Keratinocyte (primary cell): ENCODE measurements at regions not wholly inside any gene's neighbourhood (a gene's known extent, or its start where the extent isn't known, plus 50 kb on each side); places are given as distances from the start of the nearest gene placed in this dataset.

Experiments used
- DNase-seq: peaks from one replicate; pipeline ENCODE4 v3.0.0-alpha.2; 2011; ENCODE audit warnings: low read depth, missing footprints, low spot score
- FAIRE-seq: peaks from 2 replicates; lab custom pipeline; 2011; peaks lifted over from hg19 to GRCh38; lab: Jason Lieb, UNC
- H2AFZ ChIP-seq: 2 replicates; pipeline ENCODE4 v1.6.0; 2012; ENCODE audit warnings: low read length, control low read depth, inconsistent platforms; ENCODE audit not compliant: control insufficient read depth
- H3K27ac ChIP-seq: 2 replicates; pipeline ENCODE4 v1.5.1; 2011; ENCODE audit warnings: low read length; ENCODE audit not compliant: control insufficient read depth, insufficient read depth
- H3K27me3 ChIP-seq: 3 replicates; pipeline ENCODE4 v1.6.0; 2011; ENCODE audit warnings: low read length; ENCODE audit not compliant: control insufficient read depth, insufficient read depth; ENCODE audit errors: extremely low read depth
- H3K36me3 ChIP-seq, 2 experiments: 2 replicates in 1 of 2; 3 replicates in 1 of 2; pipeline ENCODE4 v1.5.1; 2011; ENCODE audit warnings: low read length in 2 of 2, mild to moderate bottlenecking in 1 of 2; ENCODE audit not compliant: control insufficient read depth in 2 of 2, insufficient read depth in 2 of 2; ENCODE audit errors: extremely low read depth in 1 of 2
- H3K4me1 ChIP-seq: 3 replicates; pipeline ENCODE4 v1.5.1; 2011; ENCODE audit warnings: low read length; ENCODE audit not compliant: control insufficient read depth, insufficient read depth; ENCODE audit errors: extremely low read depth
- H3K4me2 ChIP-seq: 3 replicates; pipeline ENCODE4 v1.6.0; 2011; ENCODE audit warnings: low read depth, low read length; ENCODE audit not compliant: control insufficient read depth, insufficient read depth; ENCODE audit errors: extremely low read depth
- H3K4me3 ChIP-seq, 3 experiments: fragments of 200-600 bp in 1 of 3; sonication (generic) in 1 of 3; 2 replicates in 2 of 3; 3 replicates in 1 of 3; pipeline ENCODE4 v1.5.1; 2011 to 2016; ENCODE audit warnings: low read length in 3 of 3, mild to moderate bottlenecking in 3 of 3, control low read depth in 2 of 3, inconsistent platforms in 1 of 3, low read depth in 1 of 3, mixed read lengths in 1 of 3, mixed run types in 1 of 3, moderate library complexity in 1 of 3; ENCODE audit not compliant: control insufficient read depth in 2 of 3, insufficient read depth in 2 of 3; ENCODE audit errors: extremely low read depth in 1 of 3
- H3K79me2 ChIP-seq: 2 replicates; pipeline ENCODE4 v1.6.0; 2012; ENCODE audit warnings: low read length; ENCODE audit not compliant: control insufficient read depth, insufficient read depth
- H3K9ac ChIP-seq: 3 replicates; pipeline ENCODE4 v1.6.0; 2011; ENCODE audit warnings: low read length; ENCODE audit not compliant: control insufficient read depth, insufficient read depth; ENCODE audit errors: extremely low read depth
- H3K9me1 ChIP-seq: 3 replicates; pipeline ENCODE4 v1.6.0; 2011; ENCODE audit warnings: low read length; ENCODE audit not compliant: control insufficient read depth, insufficient read depth; ENCODE audit errors: extremely low read depth
- H3K9me3 ChIP-seq: 2 replicates; pipeline ENCODE4 v1.5.1; 2012; ENCODE audit warnings: low read depth, low read length; ENCODE audit not compliant: control insufficient read depth
- H4K20me1 ChIP-seq: 3 replicates; pipeline ENCODE4 v1.6.0; 2011; ENCODE audit warnings: low read length; ENCODE audit not compliant: control insufficient read depth, insufficient read depth; ENCODE audit errors: extremely low read depth
- EZH2 ChIP-seq: IDR thresholded peaks from one replicate; pipeline ENCODE4 v1.6.1; 2012; ENCODE audit warnings: inconsistent platforms, mild to moderate bottlenecking, low read length, moderate library complexity
- dilution Hi-C: fragments of 300-500 bp; cut with MboI; formaldehyde crosslinking; loops from one replicate; pipeline ENCODE4 v1.7.0; 2020; ENCODE audit warnings: low sequenced_read_pairs; ENCODE audit not compliant: extremely low pct_ligation_motif_present
- TF ChIP-seq, protein P1 (sequence below), 3 experiments: IDR thresholded peaks in 1 of 3; conservative IDR thresholded peaks in 1 of 3; optimal IDR thresholded peaks in 1 of 3; 2 replicates in 2 of 3; 3 replicates in 1 of 3; pipeline versions ENCODE3 to v1.5.1; 2011; ENCODE audit warnings: low read length in 3 of 3, mild to moderate bottlenecking in 3 of 3, moderate library complexity in 2 of 3, control low read depth in 1 of 3, inconsistent platforms in 1 of 3; ENCODE audit not compliant: insufficient read depth in 2 of 3; ENCODE audit errors: extremely low read depth in 1 of 3

DNA sequence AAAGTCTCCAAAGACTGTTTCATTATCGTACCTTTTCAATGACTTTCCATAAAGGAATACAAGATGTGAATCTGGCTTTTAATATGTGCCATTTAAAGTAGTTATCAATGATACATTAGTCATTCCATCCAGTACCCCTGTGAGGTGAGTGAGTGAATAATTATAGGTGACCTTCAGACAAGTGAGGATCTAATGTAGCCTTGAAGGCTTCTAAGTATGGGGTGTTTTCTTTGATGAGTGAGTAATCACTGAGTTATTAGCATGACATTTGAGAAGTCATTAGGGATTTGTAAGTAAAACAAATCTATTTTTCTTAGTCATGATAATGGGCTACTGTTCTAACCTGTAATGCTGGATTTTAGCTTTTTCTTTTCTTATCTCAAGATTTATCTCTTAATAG is 831.4 kb downstream of the ADGRL2 start:
- no peak for FAIRE-seq
- no peak overlapping the region for H3K4me2 ChIP-seq
- no peak for TF ChIP-seq EZH2
- TF ChIP-seq, protein P1, sequence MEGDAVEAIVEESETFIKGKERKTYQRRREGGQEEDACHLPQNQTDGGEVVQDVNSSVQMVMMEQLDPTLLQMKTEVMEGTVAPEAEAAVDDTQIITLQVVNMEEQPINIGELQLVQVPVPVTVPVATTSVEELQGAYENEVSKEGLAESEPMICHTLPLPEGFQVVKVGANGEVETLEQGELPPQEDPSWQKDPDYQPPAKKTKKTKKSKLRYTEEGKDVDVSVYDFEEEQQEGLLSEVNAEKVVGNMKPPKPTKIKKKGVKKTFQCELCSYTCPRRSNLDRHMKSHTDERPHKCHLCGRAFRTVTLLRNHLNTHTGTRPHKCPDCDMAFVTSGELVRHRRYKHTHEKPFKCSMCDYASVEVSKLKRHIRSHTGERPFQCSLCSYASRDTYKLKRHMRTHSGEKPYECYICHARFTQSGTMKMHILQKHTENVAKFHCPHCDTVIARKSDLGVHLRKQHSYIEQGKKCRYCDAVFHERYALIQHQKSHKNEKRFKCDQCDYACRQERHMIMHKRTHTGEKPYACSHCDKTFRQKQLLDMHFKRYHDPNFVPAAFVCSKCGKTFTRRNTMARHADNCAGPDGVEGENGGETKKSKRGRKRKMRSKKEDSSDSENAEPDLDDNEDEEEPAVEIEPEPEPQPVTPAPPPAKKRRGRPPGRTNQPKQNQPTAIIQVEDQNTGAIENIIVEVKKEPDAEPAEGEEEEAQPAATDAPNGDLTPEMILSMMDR (optimal IDR thresholded peaks at IDR 0.05 in 1 of 3, IDR thresholded peaks at IDR 0.05 in 1 of 3, conservative IDR thresholded peaks at IDR 0.05 in 1 of 3; ENCODE audit: extremely low read depth in 1 of 3, insufficient read depth in 2 of 3, low read length in 3 of 3) = no peak

DNA sequence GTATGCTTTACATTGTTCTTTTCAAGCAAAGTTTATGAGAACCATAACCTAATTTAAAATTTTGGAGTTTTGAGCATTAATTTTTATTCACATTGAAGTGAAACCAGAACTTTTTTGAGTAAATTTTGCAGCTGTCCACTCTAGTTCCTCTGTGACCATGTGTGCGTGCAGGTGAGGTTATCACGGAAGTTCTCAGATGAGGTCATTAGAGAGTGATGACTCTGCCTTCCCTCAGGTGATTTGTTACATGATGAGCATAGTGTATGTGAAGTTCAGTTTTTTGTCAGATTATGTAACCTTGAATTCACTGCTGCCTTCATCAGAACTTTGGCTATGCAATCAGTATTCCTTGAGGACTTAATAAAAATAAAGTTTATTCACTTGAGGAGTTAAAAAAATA is 828.2 kb downstream of the ADGRL2 start:
- TF ChIP-seq EZH2 = no peak
- TF ChIP-seq, protein P1 (optimal IDR thresholded peaks at IDR 0.05 in 1 of 3, IDR thresholded peaks at IDR 0.05 in 1 of 3, conservative IDR thresholded peaks at IDR 0.05 in 1 of 3; ENCODE audit: extremely low read depth in 1 of 3, insufficient read depth in 2 of 3, low read length in 3 of 3) = no peak
- Histone ChIP-seq H3K27ac (no peak overlapping the region), H3K9ac (no peak overlapping the region), H3K4me1 (no peaks in the 10 kb centered on the region), H3K4me2 (no peak overlapping the region), H3K36me3 (no peaks in the 10 kb centered on the region), H2AFZ (no peak overlapping the region), H3K9me1 (no peaks in the 10 kb centered on the region), H3K27me3 (no peaks in the 10 kb centered on the region), H4K20me1 (no peaks in the 10 kb centered on the region), H3K79me2 (no peaks in the 10 kb centered on the region), H3K4me3 (no peak overlapping the region), H3K9me3 (no peaks in the 10 kb centered on the region)
- DNase-seq = no peak
- no peak for FAIRE-seq
- dilution Hi-C loops = no loop called here

More for the DNA sequence above, 831.4 kb downstream of the ADGRL2 start:
- no peak for DNase-seq
- dilution Hi-C loops = no loop called here
- Histone ChIP-seq H3K4me3 (no peak overlapping the region), H3K27me3 (no peaks in the 10 kb centered on the region), H3K27ac (no peak overlapping the region), H3K9ac (no peak overlapping the region), H3K9me3 (no peaks in the 10 kb centered on the region), H3K4me1 (no peaks in the 10 kb centered on the region), H2AFZ (no peak overlapping the region), H4K20me1 (no peaks in the 10 kb centered on the region), H3K79me2 (no peaks in the 10 kb centered on the region), H3K9me1 (no peaks in the 10 kb centered on the region), H3K36me3 (no peaks in the 10 kb centered on the region)
